HAP-1 (cell line): ENCODE measurements at regions not wholly inside any gene's neighbourhood (a gene's known extent, or its start where the extent isn't known, plus 50 kb on each side); places are given as distances from the start of the nearest gene placed in this dataset.
"Not testable (repeated sequence)": the region's sequence is repeated elsewhere in the genome, so short reads cannot be mapped to it uniquely, and the experiment has no call there.

Source experiments
- DNase-seq, 2 experiments: peaks; one replicate each; pipeline ENCODE4 v3.0.0-alpha.2; 2016 to 2020; ENCODE audit warnings: low spot score in 2 of 2
- H3K27me3 ChIP-seq: fragments of 250-450 bp; sonication (Bioruptor Pico); 2 replicates; pipeline ENCODE4 v1.5.1; 2020; ENCODE audit warnings: low read depth, mild to moderate bottlenecking, moderate library complexity
- H3K36me3 ChIP-seq: fragments of 250-450 bp; sonication (Bioruptor Pico); replicated peaks from 2 replicates; pipeline ENCODE4 v1.5.1; 2020; ENCODE audit warnings: mild to moderate bottlenecking
- H3K4me1 ChIP-seq: fragments of 250-450 bp; sonication (Bioruptor Pico); 2 replicates; pipeline ENCODE4 v1.5.1; 2020; ENCODE audit warnings: mild to moderate bottlenecking
- H3K4me3 ChIP-seq: fragments of 250-450 bp; sonication (Bioruptor Pico); 2 replicates; pipeline ENCODE4 v1.5.1; 2020; ENCODE audit warnings: mild to moderate bottlenecking, moderate library complexity
- H3K9me3 ChIP-seq: fragments of 250-450 bp; sonication (Bioruptor Pico); 2 replicates; pipeline ENCODE4 v1.5.1; 2020; ENCODE audit warnings: mild to moderate bottlenecking, moderate library complexity
- in situ Hi-C: fragments of 300-500 bp; cut with MboI; formaldehyde crosslinking; loops from 3 replicates; pipeline ENCODE4 v1.14.3; 2020; ENCODE audit warnings: low sequenced_read_pairs, inconsistent platforms, mixed read lengths

GRCh38 chr1:232142403-232143314 is 487.3 kb downstream of the SIPA1L2 start:
- in situ Hi-C loops = no loop called here
- H3K4me1 ChIP-seq = no peaks in the 10 kb centered on the region

DNA sequence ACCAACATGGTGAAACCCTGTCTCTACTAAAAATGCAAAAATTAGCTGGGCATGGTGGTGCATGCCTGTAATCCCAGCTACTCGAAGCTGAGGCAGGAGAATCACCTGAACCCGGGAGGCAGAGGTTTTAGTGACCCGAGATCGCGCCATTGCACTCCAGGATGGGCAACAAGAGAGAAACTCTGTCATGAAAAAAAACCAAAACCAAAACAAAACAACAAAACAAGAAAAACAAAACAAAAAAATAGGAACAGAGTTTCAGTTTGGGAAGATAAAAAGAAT is 488.8 kb downstream of the SIPA1L2 start:
- in situ Hi-C loops, H3K36me3 ChIP-seq, DNase-seq, H3K4me1 ChIP-seq, H3K4me3 ChIP-seq, H3K9me3 ChIP-seq, H3K27me3 ChIP-seq: not testable (repeated sequence)

More at GRCh38 chr1:232142403-232143314, 487.3 kb downstream of the SIPA1L2 start:
- Histone ChIP-seq H3K9me3 (no peaks in the 10 kb centered on the region), H3K36me3 (no peaks in the 10 kb centered on the region), H3K27me3 (no peaks in the 10 kb centered on the region), H3K4me3 (no peak overlapping the region)
- DNase-seq = no peak

- Histone ChIP-seq H3K36me3 (no peaks in the 10 kb centered on the region), H3K4me1 (no peaks in the 10 kb centered on the region), H3K4me3 (no peak overlapping the region), H3K27me3 (no peaks in the 10 kb centered on the region), H3K9me3 (no peaks in the 10 kb centered on the region)
- in situ Hi-C loops = no loop called here
- DNase-seq = no peak
These were observed 489.3 kb downstream of the SIPA1L2 start for GRCh38 chr1:232140419-232141166.

DNA sequence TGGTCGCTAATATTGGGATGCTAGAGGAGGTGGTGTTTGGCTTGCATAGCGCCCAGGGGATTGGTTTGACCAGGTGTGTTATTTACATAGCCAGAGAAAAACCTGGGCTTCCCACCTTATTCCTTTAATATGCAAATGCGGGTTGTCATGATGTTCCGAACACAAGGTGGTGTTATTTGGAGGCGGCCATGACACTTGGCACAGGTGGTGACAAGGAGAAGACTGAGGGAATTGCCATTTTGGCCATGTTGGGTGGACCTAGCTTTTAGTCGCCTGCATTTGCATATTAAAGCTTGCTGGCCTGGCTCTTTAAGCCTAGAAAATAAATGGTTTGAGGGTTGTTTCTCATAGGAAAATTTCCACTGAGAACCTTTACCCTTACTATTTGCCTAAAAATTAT is 490.5 kb downstream of the SIPA1L2 start:
- Histone ChIP-seq H3K36me3 (no peaks in the 10 kb centered on the region), H3K4me3 (no peak overlapping the region), H3K4me1 (no peaks in the 10 kb centered on the region), H3K27me3 (no peaks in the 10 kb centered on the region), H3K9me3 (no peaks in the 10 kb centered on the region)
- in situ Hi-C loops = no loop called here
- no peak for DNase-seq

GRCh38 chr1:232138044-232138443 is 491.9 kb downstream of the SIPA1L2 start:
- H3K4me1 ChIP-seq = no peaks in the 10 kb centered on the region
- no peak overlapping the region for H3K4me3 ChIP-seq
- no peak for DNase-seq
- H3K9me3 ChIP-seq = no peaks in the 10 kb centered on the region
- no peaks in the 10 kb centered on the region for H3K36me3 ChIP-seq
- in situ Hi-C loops = no loop called here
- no peaks in the 10 kb centered on the region for H3K27me3 ChIP-seq

- Histone ChIP-seq H3K4me1 (no peaks in the 10 kb centered on the region), H3K36me3 (no peaks in the 10 kb centered on the region), H3K9me3 (no peaks in the 10 kb centered on the region), H3K4me3 (no peak overlapping the region), H3K27me3 (no peaks in the 10 kb centered on the region)
- in situ Hi-C loops = no loop called here
- no peak for DNase-seq
These were observed 492.9 kb downstream of the SIPA1L2 start for GRCh38 chr1:232137066-232137465.

- Histone ChIP-seq H3K4me3 (no peak overlapping the region), H3K36me3 (no peaks in the 10 kb centered on the region), H3K4me1 (no peaks in the 10 kb centered on the region), H3K27me3 (no peaks in the 10 kb centered on the region), H3K9me3 (no peaks in the 10 kb centered on the region)
- no peak for DNase-seq
- in situ Hi-C loops = no loop called here
These were observed 493.8 kb downstream of the SIPA1L2 start for GRCh38 chr1:232136136-232136535.

DNA sequence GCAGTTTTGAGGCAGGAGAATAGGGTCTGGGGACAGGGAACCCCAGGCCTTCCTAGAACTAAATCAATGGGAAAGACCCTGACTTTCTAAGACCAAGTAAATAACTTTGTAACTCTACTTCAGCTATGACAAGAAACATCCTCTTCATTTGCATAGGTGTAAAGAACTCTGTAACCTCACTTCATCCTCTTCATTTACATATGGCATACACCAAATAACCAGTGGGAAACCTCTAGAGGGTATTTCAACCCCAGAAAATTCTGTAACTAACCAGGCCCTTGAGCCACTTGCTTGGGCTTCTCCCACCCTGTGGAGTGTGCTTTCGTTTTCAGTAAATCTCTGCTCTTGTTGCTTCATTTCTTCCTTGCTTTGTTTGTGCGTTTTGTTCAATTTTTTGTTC is 495.6 kb downstream of the SIPA1L2 start:
- H3K4me1 ChIP-seq = no peaks in the 10 kb centered on the region
- H3K36me3 ChIP-seq = no peaks in the 10 kb centered on the region
- peaks cover 2% of the 10 kb centered on the region; the same call in 1 of the 2 replicates for H3K9me3 ChIP-seq
- in situ Hi-C loops = no loop called here
- no peak overlapping the region for H3K4me3 ChIP-seq
- no peaks in the 10 kb centered on the region for H3K27me3 ChIP-seq
- DNase-seq = no peak

GRCh38 chr1:232132572-232132971 is 497.4 kb downstream of the SIPA1L2 start:
- no peak for DNase-seq
- in situ Hi-C loops = no loop called here
- H3K36me3 ChIP-seq = no peaks in the 10 kb centered on the region
- H3K4me1 ChIP-seq = no peaks in the 10 kb centered on the region
- H3K9me3 ChIP-seq = peaks cover 2% of the 10 kb centered on the region; the same call in 1 of the 2 replicates
- H3K27me3 ChIP-seq = no peaks in the 10 kb centered on the region
- no peak overlapping the region for H3K4me3 ChIP-seq

DNA sequence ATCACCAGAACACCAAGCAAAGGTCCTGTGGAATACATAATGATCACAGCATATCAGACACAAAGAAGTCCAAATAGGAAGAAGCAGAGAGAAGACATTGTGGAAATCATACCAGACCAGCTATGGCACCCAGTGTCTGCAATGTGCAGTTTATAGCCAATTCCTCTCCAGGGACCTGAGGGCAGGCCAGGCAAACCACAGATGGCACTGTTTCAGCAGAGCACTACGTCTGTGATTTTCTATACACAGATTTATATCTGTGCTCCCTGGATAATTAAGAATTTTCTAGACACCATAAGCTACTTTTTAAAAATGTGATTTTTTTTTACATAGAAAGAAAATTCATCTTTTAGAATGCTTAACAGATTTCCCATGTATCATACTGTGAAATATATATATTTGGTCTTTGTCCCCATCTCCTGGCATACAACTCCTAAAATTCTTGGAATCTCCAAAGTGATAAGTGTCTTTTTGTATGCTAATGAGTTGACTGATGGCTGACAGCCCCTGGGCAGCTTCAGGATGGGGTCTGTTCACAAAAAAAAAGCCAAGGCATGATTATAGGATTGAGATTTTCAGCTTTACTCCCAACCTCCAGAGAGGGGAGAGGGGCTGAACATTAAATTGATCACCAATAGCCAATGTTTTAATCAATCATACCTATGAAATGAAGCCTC is 498.1 kb downstream of the SIPA1L2 start:
- no peak for DNase-seq
- H3K27me3 ChIP-seq = no peaks in the 10 kb centered on the region
- H3K4me1 ChIP-seq = no peaks in the 10 kb centered on the region
- peaks cover 2% of the 10 kb centered on the region; the same call in 1 of the 2 replicates for H3K9me3 ChIP-seq
- H3K4me3 ChIP-seq = no peak overlapping the region
- in situ Hi-C loops = no loop called here
- H3K36me3 ChIP-seq = no peaks in the 10 kb centered on the region

- H3K36me3 ChIP-seq = no peaks in the 10 kb centered on the region
- in situ Hi-C loops = no loop called here
- no peaks in the 10 kb centered on the region for H3K4me1 ChIP-seq
- H3K27me3 ChIP-seq = no peaks in the 10 kb centered on the region
- no peak for DNase-seq
- H3K4me3 ChIP-seq = no peak overlapping the region
- peaks cover 2% of the 10 kb centered on the region; the same call in 1 of the 2 replicates for H3K9me3 ChIP-seq
These were observed 499.0 kb downstream of the SIPA1L2 start for GRCh38 chr1:232130815-232131480.

DNA sequence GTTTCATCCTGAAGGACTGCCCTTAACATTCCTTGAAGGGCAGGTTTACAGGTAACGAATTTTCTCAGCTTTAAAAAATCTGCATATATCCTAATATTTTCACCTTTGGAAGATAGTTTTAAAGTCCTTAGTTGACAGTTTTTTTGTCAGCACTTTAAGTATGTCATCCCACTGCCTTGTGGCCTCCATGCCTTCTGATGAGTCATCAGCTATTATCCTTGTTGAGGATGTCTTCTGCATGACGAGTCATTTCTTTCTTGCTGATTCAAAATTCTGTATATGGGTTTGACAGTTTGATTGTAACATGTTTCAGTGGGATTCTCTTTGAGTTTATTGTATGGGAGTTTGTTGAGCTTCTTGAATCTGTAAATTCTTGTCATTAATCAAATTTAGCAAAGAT is 500.6 kb downstream of the DISC1 start:
- Histone ChIP-seq H3K27me3 (no peaks in the 10 kb centered on the region), H3K36me3 (no peaks in the 10 kb centered on the region), H3K4me3 (no peak overlapping the region), H3K4me1 (peaks cover 11% of the 10 kb centered on the region), H3K9me3 (peaks cover 2% of the 10 kb centered on the region; the same call in 1 of the 2 replicates)
- in situ Hi-C loops = no loop called here
- DNase-seq = no peak

DNA sequence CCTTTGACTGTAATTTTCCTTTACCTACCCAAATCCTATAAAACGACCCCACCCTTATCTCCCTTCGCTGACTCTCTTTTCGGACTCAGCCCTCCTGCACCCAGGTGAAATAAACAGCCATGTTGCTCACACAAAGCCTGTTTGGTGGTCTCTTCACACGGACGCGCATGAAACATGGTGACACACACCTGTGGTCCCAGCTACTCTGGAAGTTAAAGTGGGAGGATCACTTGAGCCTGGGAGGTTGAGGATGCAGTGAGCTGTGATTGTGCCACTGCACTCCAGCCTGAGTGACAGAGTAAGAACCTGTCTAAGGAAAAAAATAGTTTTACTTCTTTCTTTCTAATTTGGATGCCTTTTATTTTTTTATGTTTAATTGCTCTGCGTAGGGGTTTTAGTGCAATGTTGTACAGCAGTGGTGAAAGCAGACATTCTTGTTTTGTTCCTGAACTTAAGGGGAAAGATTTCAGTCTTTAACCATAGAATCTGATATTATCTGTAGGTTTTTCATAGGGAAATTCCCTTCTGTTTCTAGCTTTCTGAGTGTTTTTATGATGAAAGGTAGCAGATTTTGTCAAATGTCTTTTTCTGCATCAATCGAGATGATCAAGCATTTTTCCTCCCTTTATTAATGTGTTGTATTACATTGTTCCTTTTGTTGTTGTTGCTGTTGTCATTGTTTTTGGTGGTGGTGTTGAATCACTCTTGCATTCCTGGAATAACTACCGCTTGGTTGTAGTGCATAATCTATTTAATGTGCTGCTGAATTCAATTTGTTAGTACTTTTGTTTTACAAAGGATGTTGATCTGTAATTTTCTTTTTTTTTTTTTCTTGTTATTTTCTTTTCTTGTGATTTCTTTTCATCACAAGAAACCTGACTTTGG is 497.4 kb downstream of the DISC1 start:
- in situ Hi-C loops = no loop called here
- Histone ChIP-seq H3K9me3 (no peaks in the 10 kb centered on the region), H3K4me3 (no peak overlapping the region), H3K27me3 (no peaks in the 10 kb centered on the region), H3K36me3 (no peaks in the 10 kb centered on the region), H3K4me1 (peaks cover 11% of the 10 kb centered on the region)
- DNase-seq = peak in 1 of 2 experiments; percentile 24
